Muscle layer of duodenum (tissue), 2 donors: ENCODE measurements at regions not wholly inside any gene's neighbourhood (a gene's known extent, or its start where the extent isn't known, plus 50 kb on each side); places are given as distances from the start of the nearest gene placed in this dataset.

Source experiments
- H3K27ac ChIP-seq: one replicate; pipeline ENCODE4 v1.7.0; 2013; ENCODE audit warnings: mild to moderate bottlenecking, low read length
- H3K27me3 ChIP-seq: one replicate; pipeline ENCODE4 v1.7.0; 2013; ENCODE audit warnings: low read depth, mild to moderate bottlenecking, control low read depth, low read length
- H3K36me3 ChIP-seq, 2 donors: one replicate each; pipeline ENCODE4 v1.7.0; 2013; ENCODE audit warnings: low read length in 2 of 2, control low read depth in 1 of 2, mild to moderate bottlenecking in 1 of 2; ENCODE audit not compliant: insufficient read depth in 2 of 2, control insufficient read depth in 1 of 2
- H3K4me1 ChIP-seq, 2 donors: one replicate each; pipeline ENCODE4 v1.7.0; 2013; ENCODE audit warnings: low read length in 2 of 2, mild to moderate bottlenecking in 2 of 2, control low read depth in 1 of 2, moderate library complexity in 1 of 2; ENCODE audit not compliant: insufficient read depth in 2 of 2, control insufficient read depth in 1 of 2
- H3K4me3 ChIP-seq, 2 donors: one replicate each; pipeline ENCODE4 v1.7.0; 2013; ENCODE audit warnings: low read length in 2 of 2, low read depth in 1 of 2, mild to moderate bottlenecking in 1 of 2
- H3K9me3 ChIP-seq, 2 donors: one replicate each; pipeline ENCODE4 v1.7.0; 2013; ENCODE audit warnings: low read length in 2 of 2, control low read depth in 1 of 2, mild to moderate bottlenecking in 1 of 2; ENCODE audit not compliant: control insufficient read depth in 1 of 2
- donor health status: healthy.

DNA sequence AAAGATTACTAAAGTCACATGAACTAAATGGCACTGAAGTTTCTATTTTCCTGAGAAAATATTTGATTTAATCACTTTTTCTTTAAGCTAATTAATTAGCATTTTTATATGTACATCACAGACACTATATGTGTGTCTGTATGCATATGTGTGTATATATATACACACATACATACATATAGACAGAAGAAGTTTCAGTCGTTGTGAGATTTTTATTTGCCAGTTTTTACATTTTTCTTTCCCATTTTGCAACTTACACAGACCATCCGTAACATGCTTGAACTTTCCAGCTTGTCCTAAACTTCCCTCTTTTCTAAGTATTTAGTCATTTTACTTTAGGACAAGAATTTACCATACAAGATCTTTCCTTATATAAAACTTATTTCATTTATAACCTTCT lies 299.1 kb downstream of the IPO8 start:
- Histone ChIP-seq H3K4me1 (no peaks in the 10 kb centered on the region), H3K27ac (no peak overlapping the region), H3K4me3 (no peak overlapping the region), H3K9me3 (no peaks in the 10 kb centered on the region), H3K27me3 (no peaks in the 10 kb centered on the region), H3K36me3 (no peaks in the 10 kb centered on the region)

DNA sequence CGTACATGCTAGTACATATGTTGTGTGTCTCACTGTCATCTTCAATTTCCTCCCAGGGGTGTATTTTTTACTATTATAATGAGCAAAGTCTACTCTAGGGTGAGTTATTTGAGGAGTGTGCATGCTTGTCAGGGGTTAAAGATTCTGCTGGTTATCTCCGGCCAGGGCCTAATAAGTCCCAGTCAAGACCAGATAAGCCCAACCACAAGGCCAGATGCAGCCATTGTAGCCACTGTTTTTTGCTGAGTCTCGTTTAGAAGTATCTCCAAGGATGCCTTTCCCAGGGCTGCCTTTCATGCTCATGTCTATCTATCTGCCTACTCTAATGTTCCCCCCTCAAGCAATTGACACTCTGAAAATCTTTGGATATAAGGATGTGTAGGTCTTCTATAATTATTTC lies 300.5 kb downstream of the IPO8 start:
- no peaks in the 10 kb centered on the region for H3K4me1 ChIP-seq
- H3K4me3 ChIP-seq: no peak overlapping the region
- no peak overlapping the region for H3K27ac ChIP-seq
- no peaks in the 10 kb centered on the region for H3K9me3 ChIP-seq
- no peaks in the 10 kb centered on the region for H3K36me3 ChIP-seq
- H3K27me3 ChIP-seq: no peaks in the 10 kb centered on the region

DNA sequence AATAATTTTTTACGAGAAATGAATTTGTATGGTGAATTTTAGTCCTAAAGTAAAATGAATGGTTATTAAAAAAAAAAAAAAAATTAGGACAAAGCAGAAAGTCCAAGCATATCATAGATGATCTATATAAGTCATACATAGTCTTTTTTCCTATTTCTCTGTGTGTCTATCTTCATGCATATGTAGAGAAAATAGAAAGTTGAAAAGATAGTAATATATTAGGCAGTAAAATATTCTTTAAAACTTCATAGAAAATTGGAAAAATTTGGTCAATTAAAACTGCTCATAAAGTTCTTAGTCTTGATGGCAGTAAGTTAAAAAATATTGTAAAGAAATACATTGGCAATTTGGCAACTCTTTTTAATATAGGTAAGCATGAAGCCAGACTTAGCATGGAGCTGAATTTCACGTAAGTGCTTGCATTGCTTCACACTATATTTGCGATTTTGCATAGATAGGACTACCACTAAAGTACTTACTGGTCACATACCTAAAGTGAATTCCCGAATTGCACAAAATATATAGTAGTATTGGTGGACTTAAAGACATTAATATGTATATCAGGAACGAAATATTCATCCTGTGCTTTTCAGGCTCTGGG lies 303.8 kb downstream of the IPO8 start:
- H3K4me3 ChIP-seq: no peak overlapping the region
- H3K27ac ChIP-seq: no peak overlapping the region
- H3K36me3 ChIP-seq: no peaks in the 10 kb centered on the region
- H3K4me1 ChIP-seq: no peaks in the 10 kb centered on the region
- peaks cover 0 to 2% of the 10 kb centered on the region in 2 donors for H3K9me3 ChIP-seq
- no peaks in the 10 kb centered on the region for H3K27me3 ChIP-seq

DNA sequence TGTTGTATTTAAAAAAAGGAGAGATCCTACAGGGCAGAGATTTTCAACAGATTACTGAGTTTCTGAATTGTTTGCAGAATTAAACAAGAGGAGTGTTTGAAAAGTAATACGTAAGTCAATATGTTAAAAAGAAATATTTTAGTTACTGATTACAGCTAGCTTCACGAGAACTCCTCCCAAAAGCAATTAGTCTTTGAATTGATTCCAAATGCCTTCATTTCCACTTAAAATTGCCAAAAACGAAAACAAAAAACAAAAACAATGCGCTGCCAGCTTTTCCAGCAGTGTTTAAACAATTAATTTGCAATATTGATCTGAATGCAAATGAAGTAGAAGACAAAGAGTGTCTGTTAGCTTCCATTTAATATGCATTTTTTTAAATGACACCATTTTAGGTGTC lies 310.0 kb downstream of the IPO8 start:
- H3K4me1 ChIP-seq: no peaks in the 10 kb centered on the region
- no peak overlapping the region for H3K27ac ChIP-seq
- H3K36me3 ChIP-seq: no peaks in the 10 kb centered on the region
- H3K4me3 ChIP-seq: no peak overlapping the region
- no peaks in the 10 kb centered on the region for H3K27me3 ChIP-seq
- H3K9me3 ChIP-seq: peaks cover 0 to 2% of the 10 kb centered on the region in 2 donors

DNA sequence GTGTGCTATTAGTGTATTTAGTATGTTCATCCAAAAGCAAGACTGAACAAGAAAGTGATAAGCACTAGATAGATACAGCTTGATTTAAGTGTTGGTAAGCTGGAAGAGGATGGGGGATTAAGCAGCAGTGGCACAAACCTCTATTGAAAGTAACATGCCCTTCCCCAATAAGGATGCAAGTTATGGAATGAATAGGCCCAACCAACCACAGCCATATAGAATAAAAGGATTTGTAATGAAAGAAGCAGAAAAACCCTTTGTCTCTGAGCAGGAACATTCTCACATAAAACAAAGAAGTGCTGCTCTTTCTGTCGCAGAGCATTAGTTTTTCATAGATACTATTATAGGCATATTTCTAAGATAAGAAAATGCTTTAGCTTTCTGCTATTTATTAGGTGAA lies 310.7 kb downstream of the IPO8 start:
- Histone ChIP-seq H3K4me1 (no peaks in the 10 kb centered on the region), H3K36me3 (no peaks in the 10 kb centered on the region), H3K27ac (no peak overlapping the region)

DNA sequence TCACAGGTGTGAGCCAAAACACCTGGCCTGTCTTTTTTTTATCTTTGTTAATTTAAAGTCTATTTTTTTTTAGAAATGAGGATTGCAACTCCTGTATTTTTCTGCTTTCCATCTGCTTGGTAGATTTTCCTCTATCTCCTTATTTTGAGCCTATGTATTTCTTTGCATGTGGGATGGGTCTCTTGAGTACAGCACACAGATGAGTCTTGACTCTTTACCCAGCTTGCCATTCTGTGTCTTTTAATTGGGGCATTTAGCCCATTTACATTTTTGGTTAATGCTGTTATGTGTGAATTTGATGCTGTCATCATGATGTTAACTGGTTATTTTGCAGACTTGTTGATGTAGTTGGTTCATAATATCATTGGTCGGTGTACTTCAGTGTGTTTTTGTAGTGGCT lies 317.4 kb downstream of the IPO8 start:
- Histone ChIP-seq H3K27me3 (no peaks in the 10 kb centered on the region), H3K27ac (no peak overlapping the region), H3K36me3 (no peaks in the 10 kb centered on the region), H3K4me1 (no peaks in the 10 kb centered on the region), H3K9me3 (peaks cover 0 to 9% of the 10 kb centered on the region in 2 donors), H3K4me3 (no peak overlapping the region)

More for the DNA sequence above, 310.7 kb downstream of the IPO8 start:
- H3K4me3 ChIP-seq: no peak overlapping the region
- no peaks in the 10 kb centered on the region for H3K27me3 ChIP-seq
- H3K9me3 ChIP-seq: peaks cover 0 to 2% of the 10 kb centered on the region in 2 donors

DNA sequence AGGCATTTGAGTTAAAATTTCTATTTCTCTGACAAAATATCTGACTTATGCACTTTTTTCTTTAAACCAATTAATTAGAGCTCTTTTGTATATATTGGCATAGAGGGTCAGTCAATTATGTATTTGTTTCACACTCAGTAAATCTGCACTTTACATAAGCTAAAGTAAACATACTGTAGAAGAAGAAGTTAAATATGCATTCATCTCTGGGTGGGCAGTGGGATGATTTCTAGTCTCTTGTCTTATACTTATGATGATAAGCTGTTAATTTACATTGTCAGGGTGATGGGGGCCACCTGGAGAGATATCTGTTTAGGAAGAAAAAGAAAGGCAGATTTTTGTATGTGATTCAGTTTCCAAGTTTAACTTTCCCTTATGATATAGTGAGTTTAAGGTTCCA lies 330.8 kb downstream of the IPO8 start:
- H3K36me3 ChIP-seq: no peaks in the 10 kb centered on the region
- no peak overlapping the region for H3K27ac ChIP-seq
- H3K9me3 ChIP-seq: no peaks in the 10 kb centered on the region
- H3K4me3 ChIP-seq: no peak overlapping the region
- no peaks in the 10 kb centered on the region for H3K27me3 ChIP-seq
- no peaks in the 10 kb centered on the region for H3K4me1 ChIP-seq

DNA sequence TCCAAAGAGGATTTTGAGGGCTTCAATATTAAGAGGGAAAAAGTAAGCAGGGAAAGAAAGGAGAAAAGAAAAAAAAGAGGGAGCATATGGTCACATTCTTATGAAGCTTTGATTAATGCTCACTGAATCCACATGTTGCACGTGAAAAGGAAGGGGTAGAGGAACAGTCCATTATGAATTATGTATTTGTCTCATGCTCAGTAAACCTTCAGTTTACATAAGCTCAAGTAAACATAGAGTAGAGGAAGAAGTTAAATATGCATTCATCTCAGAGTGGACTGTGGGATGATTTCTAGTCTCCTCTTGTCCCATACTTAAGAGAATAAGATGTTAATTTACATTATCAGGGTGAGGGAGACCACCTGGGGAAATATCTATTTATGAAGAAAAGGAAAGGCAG lies 334.5 kb downstream of the IPO8 start:
- H3K36me3 ChIP-seq: no peaks in the 10 kb centered on the region
- no peak overlapping the region for H3K27ac ChIP-seq
- no peaks in the 10 kb centered on the region for H3K9me3 ChIP-seq
- H3K27me3 ChIP-seq: no peaks in the 10 kb centered on the region
- no peak overlapping the region for H3K4me3 ChIP-seq
- H3K4me1 ChIP-seq: no peaks in the 10 kb centered on the region

DNA sequence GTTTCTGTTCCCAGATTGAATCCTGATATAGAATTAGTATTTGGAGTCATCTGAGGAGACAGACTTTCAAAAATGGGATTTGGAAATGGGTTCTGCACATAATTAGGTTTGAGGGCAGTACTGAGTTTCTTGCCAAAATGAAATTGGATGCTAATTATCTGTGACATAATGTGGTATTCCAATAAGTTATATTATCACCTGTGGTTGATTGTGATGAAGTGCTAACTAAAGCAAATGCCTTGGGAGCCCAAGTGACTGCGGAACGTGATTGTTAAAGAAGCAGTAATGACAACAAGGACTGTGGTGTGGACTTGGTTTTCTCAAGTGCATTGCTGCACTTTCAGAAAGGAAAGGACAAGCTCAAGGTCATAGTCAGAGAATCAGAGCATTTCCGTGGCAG lies 337.0 kb downstream of the IPO8 start:
- Histone ChIP-seq H3K36me3 (no peaks in the 10 kb centered on the region), H3K27me3 (no peaks in the 10 kb centered on the region), H3K4me3 (no peak overlapping the region), H3K9me3 (no peaks in the 10 kb centered on the region), H3K27ac (no peak overlapping the region), H3K4me1 (no peaks in the 10 kb centered on the region)

DNA sequence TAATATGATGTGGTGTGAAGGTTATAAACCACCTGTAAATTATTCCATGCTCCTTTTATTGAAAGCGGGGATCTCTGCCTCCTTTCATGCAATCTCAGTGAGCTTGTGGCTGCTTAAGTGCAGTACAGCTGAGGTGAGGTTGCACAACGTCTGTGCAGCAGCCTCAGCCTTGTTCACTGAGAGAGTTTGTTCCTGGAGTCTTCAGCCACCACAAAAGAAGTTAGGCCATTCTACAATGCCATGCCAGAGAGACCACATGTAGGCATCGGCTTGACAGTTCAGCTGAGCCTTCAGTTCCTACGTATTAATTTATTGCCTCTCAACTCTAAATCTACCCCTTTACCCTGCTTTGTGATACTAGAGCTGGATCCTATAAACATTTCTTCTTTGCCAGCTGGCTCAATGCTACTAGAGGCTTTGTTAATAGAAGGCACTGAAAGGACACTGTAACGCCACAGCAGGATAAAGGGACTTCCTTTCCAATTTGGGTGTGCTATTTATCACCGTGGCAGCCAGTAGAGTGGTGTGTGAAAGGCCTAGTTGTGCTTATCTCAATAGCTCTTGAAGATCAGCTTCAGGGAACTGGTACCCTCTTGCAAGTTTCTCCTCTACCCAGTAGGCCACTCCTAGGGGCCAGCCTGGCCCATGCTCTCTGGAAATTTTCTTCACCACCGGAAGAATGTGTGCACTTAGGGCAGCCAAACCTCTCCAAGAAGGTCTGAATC lies 337.7 kb downstream of the IPO8 start:
- Histone ChIP-seq H3K4me1 (no peaks in the 10 kb centered on the region), H3K4me3 (no peak overlapping the region), H3K27ac (no peak overlapping the region), H3K36me3 (no peaks in the 10 kb centered on the region), H3K9me3 (no peaks in the 10 kb centered on the region), H3K27me3 (no peaks in the 10 kb centered on the region)

DNA sequence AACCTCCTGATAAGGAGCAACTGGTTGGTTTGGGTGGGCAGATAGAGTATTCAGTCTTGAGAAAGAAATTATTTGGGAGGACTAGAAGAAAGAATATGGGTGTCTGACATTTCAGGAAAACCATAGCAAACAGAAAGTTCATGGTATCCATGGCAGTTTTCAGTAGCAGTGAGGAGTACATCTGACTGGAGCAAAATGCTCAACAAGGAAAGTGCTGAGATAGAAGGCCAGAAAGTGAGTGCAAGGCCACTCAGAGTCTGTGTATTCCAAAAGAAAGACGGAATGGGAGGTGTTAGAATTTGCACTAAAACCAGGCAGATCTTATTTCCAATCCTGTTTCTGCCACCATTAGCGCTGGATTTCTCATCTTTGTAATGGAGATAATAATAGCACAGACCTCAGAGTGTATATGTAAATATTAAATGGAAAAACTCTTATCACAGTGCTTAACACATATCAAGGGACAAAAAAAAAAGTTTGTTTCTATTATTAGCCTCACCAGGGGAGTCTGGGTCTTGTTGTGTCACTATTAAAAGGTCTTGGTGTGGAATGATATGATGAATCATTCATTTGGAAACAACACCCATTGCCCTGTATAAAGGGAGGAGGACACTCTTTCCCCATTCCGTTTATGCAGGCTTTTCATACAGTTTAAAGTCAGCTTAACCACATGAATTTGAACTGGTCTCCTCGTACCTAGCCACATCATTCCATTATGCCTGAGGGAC lies 349.8 kb downstream of the IPO8 start:
- no peaks in the 10 kb centered on the region for H3K27me3 ChIP-seq
- H3K36me3 ChIP-seq: no peaks in the 10 kb centered on the region
- H3K27ac ChIP-seq: no peak overlapping the region
- no peak overlapping the region for H3K4me3 ChIP-seq
- H3K9me3 ChIP-seq: peaks cover 4 to 11% of the 10 kb centered on the region in 2 donors
- H3K4me1 ChIP-seq: no peaks in the 10 kb centered on the region
